ENCODE measurements at regions not wholly inside any gene's neighbourhood (a gene's known extent, or its start where the extent isn't known, plus 50 kb on each side); places are given as distances from the start of the nearest gene placed in this dataset.

DNA sequence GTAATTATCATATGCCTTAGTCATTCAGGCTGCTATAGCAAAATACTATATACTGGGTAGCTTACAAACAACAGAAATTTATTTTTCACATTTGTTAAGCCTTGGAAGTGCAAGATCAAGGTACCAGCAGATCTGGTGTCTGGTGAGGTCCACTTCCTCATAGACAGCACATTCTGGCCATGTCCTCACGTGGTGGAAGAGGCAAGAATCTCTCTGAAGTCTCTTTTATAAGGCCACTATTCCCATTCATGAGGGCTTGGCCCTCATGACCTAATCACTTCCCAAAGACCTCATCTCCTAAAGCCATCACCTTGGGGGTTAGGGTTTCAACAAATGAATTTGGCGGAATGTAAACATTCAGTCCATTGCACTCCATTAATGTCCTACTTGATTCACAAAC, 137.5 kb upstream of the C1GALT1 start:
- no peaks in the 10 kb centered on the region for H3K27me3 ChIP-seq
- 80 to 84% methylated on average over 2 of the region's 2 CpGs for WGBS, 2 donors
- DNase-seq, result no peak

GRCh38 chr7:7048213-7048612, 134.1 kb upstream of the C1GALT1 start:
- H3K27ac ChIP-seq, result no peak overlapping the region
- no peaks in the 10 kb centered on the region for H3K9me3 ChIP-seq
- no peak for TF ChIP-seq CTCF (IDR thresholded peaks at IDR 0.05)
- no peak for TF ChIP-seq POLR2A (IDR thresholded peaks at IDR 0.05)
- DNase-seq, result no peak
- no peaks in the 10 kb centered on the region for H3K4me1 ChIP-seq
- intact Hi-C loops (cut with DNase I), result no loop called here
- no peak overlapping the region for H3K4me3 ChIP-seq (replicated peaks in 1 of 3)
- no peaks in the 10 kb centered on the region for H3K27me3 ChIP-seq
- H3K36me3 ChIP-seq, result no peaks in the 10 kb centered on the region
- 82 to 91% methylated on average over 4 of the region's 4 CpGs for WGBS, 2 donors

More for the DNA sequence above, 137.5 kb upstream of the C1GALT1 start:
- H3K27ac ChIP-seq, result no peak overlapping the region
- H3K9me3 ChIP-seq, result no peaks in the 10 kb centered on the region
- intact Hi-C loops (cut with DNase I), result no loop called here
- TF ChIP-seq POLR2A (IDR thresholded peaks at IDR 0.05), result no peak
- no peaks in the 10 kb centered on the region for H3K4me1 ChIP-seq
- no peaks in the 10 kb centered on the region for H3K36me3 ChIP-seq
- no peak overlapping the region for H3K4me3 ChIP-seq (replicated peaks in 1 of 3)

- no peak for TF ChIP-seq POLR2A (IDR thresholded peaks at IDR 0.05)
- TF ChIP-seq CTCF (IDR thresholded peaks at IDR 0.05), result no peak
- intact Hi-C loops (cut with DNase I), result no loop called here
- H3K27ac ChIP-seq, result no peak overlapping the region
Observed at GRCh38 chr7:7051206-7051877, 131.0 kb upstream of the C1GALT1 start.

GRCh38 chr7:7054252-7054830, 128.0 kb upstream of the C1GALT1 start:
- no peak overlapping the region for H3K27ac ChIP-seq
- no peaks in the 10 kb centered on the region for H3K9me3 ChIP-seq
- no peak for DNase-seq
- H3K4me3 ChIP-seq (replicated peaks in 1 of 3), result no peak overlapping the region
- no peaks in the 10 kb centered on the region for H3K36me3 ChIP-seq
- no peaks in the 10 kb centered on the region for H3K4me1 ChIP-seq
- H3K27me3 ChIP-seq, result no peaks in the 10 kb centered on the region
- WGBS, 2 donors, result 78 to 94% methylated on average over 8 of the region's 8 CpGs
- TF ChIP-seq CTCF (IDR thresholded peaks at IDR 0.05) (no peak), POLR2A (IDR thresholded peaks at IDR 0.05) (no peak)
- intact Hi-C loops (cut with DNase I), result no loop called here

More at GRCh38 chr7:7051206-7051877, 131.0 kb upstream of the C1GALT1 start:
- DNase-seq, result no peak
- H3K27me3 ChIP-seq, result no peaks in the 10 kb centered on the region
- H3K9me3 ChIP-seq, result no peaks in the 10 kb centered on the region
- H3K4me1 ChIP-seq, result no peaks in the 10 kb centered on the region
- H3K36me3 ChIP-seq, result no peaks in the 10 kb centered on the region
- H3K4me3 ChIP-seq (replicated peaks in 1 of 3), result no peak overlapping the region
- WGBS, 2 donors, result 78 to 82% methylated on average over 4 of the region's 4 CpGs

DNA sequence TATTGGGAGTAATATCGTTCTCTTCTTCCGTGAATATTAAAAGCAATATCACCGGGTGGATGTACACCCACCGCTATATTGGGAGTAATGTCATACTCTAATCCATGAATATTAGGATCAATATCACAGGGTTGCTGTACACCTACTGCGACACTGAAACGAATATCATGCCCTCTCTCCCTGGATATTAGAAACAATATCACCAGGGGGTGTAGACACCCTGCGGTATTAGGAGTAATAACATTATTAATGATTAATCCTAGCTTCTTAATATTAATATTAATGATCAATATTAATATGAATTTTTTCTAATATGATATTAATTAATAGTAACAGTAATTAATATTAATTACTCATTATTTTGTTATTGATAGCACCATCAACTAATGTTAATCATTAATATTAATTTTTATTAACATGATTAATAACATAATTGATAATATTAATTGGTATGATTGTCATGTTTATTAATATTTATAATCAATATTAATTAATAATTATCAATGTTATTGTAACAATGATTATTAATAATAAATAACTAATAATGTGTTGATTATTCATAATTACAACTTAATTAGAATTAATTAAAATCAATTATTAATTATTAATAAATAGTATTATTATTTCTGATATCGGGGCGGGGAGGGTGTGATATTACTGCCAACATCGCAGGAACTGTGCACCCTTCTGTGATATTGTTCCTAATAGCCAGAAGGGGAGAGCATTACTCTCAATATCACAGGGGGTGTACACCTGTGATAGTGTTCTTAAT, 121.3 kb upstream of the C1GALT1 start:
- Histone ChIP-seq H3K4me1 (no peaks in the 10 kb centered on the region), H3K36me3 (no peaks in the 10 kb centered on the region), H3K27me3 (no peaks in the 10 kb centered on the region), H3K27ac (no peak overlapping the region), H3K4me3 (replicated peaks in 1 of 3) (no peak overlapping the region), H3K9me3 (no peaks in the 10 kb centered on the region)
- TF ChIP-seq POLR2A (IDR thresholded peaks at IDR 0.05) (no peak), CTCF (IDR thresholded peaks at IDR 0.05) (no peak)
- 87 to 94% methylated on average over 10 of the region's 10 CpGs for WGBS, 2 donors
- no peak for DNase-seq
- intact Hi-C loops (cut with DNase I), result no loop called here

Data from thyroid gland (tissue), 4 donors.